ENCODE measurements at regions not wholly inside any gene's neighbourhood (a gene's known extent, or its start where the extent isn't known, plus 50 kb on each side); places are given as distances from the start of the nearest gene placed in this dataset.

- TF ChIP-seq CTCF (conservative IDR thresholded peaks at IDR 0.05; ENCODE audit: low read depth, low read length): no peak
- no peak for TF ChIP-seq EZH2phosphoT487 (IDR thresholded peaks at IDR 0.05; ENCODE audit: borderline replicate concordance, low read length)
- no peak for TF ChIP-seq EZH2 (IDR thresholded peaks at IDR 0.05; ENCODE audit: low read length, unreplicated experiment)
These were observed 882.2 kb upstream of the SLC10A2 start for GRCh38 chr13:103948426-103948825.
